ENCODE measurements at regions not wholly inside any gene's neighbourhood (a gene's known extent, or its start where the extent isn't known, plus 50 kb on each side); places are given as distances from the start of the nearest gene placed in this dataset.
"Not testable (repeated sequence)": the region's sequence is repeated elsewhere in the genome, so short reads cannot be mapped to it uniquely, and the experiment has no call there.

DNA sequence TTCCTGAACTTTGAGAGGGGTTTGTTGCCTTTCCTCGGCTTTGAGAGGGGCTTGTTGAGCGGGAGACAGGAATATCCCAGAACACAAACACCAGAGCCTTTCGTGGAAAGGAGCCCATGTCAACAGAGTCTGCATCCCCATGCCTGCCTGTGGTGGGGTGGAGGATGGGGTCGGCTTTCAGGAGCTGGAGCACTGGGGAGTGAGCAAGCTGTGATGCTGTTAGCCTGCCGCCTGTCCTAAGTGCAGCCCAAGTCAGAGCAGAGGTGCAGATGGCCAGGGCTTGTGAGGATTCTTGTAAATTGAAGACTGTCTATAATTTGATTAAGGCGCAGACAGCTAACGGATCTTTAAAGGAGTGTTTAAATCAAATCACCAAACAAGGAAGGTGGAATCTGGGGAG lies 103.3 kb upstream of the ANK2 start:
- DNase-seq (ENCODE audit: low read depth in 3 of 3), result no peak

DNA sequence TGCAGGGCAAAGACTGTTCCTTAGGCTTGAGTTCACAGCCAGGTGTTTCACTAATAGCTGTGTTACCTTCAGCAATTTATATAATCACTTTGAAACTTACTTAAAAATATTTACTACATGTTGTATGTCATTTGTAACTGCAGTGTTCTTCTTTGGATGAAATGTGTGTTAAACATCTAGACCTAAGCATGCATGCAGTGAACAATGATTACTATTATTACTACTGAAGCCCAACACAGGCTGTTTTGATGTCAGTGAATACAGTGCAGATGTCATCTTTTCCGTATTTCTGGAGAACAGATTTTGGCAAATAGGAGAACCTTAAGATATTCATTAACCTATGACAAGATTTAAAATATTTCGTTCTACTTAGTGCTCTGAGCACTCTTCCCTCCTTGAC lies 101.8 kb upstream of the ANK2 start:
- no peak for DNase-seq (ENCODE audit: low read depth in 3 of 3)

DNA sequence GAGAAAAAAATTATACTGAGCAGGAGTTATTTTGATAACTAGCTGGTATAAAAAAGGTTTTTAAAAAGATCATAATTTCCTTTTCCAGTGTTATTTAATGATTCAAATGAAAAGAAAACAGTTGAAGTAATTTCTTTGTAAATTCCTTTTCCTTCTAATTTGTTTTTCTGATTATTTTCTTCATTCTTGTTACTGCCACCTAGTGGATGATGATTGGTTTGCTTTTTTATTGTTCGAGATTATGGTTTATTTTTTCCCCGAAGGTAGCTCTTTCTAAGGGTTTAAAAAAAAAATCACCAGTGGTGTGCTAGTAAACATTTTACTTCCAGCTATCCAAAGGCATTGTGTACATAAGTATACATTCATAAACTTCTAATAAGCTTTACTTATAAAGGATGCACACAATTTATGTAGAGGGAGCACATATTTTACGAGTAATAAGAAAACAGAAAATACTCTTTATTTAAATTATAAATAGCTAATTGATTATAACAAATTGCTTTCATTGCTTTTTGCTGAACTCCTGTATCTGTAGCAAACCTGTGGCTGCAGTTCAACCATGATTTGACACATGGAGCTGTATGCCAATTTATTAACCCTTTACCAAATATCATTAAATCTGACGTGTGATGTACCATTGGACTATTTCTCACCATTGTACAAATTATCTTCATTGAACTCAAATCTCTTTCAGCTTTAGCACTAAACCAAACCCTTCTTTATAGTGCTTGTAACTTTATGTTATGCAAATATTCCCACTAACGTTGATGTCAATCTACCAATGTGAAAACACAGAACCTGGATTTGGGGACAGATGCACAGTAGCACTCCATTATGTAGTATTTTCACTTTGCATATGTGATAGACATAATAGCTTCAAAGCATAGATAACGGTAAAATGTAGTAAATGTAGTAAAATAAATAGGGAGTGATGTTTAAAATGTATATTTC lies 97.8 kb upstream of the ANK2 start:
- no peak for DNase-seq (ENCODE audit: low read depth in 3 of 3)

DNA sequence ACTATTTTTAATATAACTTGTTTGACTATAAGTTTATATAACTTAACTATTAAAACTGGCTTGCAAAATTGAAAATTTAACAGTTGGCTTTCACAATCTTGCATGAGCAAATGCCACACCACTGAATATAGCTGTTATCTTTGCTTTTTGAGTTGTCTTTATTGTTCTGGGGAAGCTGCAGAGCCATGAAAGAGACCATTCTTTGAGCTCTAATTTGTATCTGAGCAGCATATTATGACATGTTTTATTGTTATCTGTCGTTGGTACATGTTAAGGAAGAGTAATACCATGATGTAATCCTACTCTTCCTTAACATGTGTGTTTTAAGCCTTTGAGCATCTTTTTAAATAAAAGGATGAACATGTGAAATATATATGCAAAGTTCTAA lies 97.1 kb upstream of the ANK2 start:
- DNase-seq (ENCODE audit: low read depth in 3 of 3), result no peak

DNA sequence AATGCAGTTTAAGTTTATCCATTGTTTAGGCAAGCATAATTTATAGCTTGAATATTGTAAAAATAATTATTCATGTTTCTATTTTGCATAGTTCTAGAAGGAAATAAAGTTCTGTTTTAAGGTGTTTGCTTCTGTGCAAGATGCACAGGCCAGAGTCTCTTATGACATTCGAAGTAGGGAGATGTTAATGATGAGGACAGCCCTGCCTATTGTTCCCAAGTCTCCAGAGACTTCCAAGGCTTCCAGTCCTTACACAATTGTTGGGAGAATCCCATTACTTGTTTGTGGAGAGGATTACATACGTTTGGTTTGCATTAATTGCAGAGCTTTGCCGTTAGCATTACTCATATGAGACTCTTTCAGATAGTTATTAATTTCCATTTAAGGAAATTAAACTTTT lies 96.2 kb upstream of the ANK2 start:
- no peak for DNase-seq (ENCODE audit: low read depth in 3 of 3)

DNA sequence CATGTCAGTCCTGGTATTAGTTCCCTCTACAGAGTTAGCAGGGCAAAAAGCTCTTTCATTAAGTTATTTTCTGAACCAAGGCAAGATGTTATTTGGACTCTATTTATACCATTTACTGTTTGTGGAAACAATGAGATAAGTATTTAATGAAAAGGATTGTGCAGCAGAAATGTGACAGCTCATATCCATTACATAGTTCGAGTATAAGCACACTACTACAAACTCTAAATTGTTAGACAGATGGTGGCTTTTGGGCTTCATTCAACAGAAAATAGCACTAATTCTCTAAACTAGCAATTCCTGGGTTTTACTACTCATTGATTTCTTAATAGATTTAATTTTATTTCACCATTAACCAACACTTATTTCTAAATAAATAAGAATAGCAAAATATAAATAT lies 95.2 kb upstream of the ANK2 start:
- no peak for DNase-seq (ENCODE audit: low read depth in 3 of 3)

DNA sequence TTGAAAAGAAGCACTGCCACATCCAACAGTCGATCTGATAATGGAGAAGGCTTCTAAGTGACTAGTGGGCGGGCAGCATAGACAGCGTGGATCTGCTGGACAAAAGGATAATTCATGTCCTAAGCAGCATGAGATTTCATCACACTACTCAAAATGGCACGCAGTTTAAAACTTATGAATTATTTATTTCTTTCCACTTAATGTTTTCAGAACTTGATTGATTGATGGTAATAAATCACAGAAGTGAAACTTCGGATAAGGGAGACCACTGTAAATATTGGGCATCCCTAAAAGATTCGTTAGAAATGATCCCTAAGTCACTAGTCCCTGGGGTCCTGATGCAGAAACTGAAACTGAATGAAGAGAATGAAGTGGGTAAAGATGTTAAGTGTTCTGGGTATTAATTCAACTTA lies 93.0 kb upstream of the ANK2 start:
- no peak for DNase-seq (ENCODE audit: low read depth in 3 of 3)

DNA sequence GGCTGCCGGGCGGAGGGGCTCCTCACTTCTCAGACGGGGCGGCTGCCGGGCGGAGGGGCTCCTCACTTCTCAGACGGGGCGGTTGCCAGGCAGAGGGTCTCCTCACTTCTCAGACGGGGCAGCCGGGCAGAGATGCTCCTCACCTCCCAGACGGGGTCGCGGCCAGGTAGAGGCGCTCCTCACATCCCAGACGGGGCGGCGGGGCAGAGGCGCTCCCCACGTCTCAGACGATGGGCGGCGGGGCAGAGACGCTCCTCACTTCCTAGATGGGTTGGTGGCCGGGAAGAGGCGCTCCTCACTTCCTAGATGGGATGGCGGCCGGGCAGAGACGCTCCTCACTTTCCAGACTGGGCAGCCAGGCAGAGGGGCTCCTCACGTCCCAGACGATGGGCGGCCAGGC lies 91.7 kb upstream of the ANK2 start:
- DNase-seq (ENCODE audit: low read depth in 3 of 3), result not testable (repeated sequence)

DNA sequence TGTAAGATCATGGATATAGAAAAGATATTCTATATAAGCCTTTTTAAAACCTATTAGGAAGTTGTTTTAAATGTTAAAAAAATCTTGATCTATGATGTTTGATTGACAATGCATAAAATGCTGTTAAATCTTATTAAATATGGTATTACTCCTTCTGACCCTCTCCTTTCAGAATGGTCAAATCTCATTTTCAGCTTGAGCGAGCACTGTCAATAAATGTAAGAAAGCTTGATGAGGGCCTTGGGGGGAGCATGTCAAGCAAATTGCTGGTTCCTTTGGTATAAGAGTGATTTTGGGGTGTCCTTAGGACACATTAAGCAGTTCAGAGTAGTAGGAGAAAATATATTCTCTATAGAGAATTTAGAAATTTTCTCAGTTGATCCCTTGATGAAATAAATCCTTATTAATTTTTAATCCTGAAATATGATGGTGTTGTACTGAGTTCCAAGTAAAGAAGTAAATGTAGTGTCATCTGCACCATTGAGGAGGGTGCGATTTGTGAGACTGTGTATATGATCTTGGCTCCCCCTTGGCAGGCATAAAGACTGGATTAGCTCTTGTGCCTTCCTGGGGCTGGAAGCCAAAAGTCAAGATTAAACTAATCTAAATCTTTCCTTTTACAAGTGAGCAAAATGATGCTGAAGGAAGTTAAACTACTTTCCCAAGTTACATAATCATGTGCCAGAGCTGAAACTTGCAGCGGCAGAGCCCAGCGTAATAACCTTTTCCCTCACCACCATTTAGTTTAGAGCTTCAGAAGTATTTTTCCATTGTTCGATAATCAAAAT lies 82.6 kb upstream of the ANK2 start:
- no peak for DNase-seq (ENCODE audit: low read depth in 3 of 3)

DNA sequence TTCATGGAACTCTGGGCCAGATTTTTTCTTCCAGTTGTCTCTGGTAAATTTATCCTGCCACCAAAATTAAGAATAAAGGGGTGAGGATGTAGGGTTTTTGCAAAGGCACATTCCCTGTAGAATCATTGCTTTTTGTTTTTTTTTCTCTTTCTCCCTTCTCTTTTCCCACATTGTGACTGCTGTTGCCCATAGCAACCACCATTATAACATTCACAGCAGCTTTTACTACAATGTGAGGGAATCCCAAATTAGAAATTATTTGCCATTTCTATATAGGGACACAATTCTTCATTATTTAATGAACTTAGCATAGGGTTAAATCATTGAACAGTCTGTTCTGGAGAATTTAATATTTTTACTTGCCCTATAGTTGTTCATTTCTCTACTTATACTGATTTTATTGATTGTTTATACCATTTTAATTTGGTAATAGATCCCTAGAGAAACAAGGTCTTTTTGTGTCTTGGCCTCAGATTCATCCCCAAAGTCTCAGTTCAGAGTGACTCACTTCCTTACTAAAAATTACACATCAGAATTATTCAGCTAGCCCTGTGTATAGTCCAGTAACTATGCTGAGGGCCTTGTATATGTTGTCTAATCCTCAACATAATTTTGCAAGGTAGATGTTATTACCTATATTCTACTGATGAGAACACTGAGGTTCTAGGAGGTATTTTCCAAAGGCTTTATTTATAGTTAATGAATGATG lies 80.8 kb upstream of the ANK2 start:
- DNase-seq (ENCODE audit: low read depth in 3 of 3), result no peak

DNA sequence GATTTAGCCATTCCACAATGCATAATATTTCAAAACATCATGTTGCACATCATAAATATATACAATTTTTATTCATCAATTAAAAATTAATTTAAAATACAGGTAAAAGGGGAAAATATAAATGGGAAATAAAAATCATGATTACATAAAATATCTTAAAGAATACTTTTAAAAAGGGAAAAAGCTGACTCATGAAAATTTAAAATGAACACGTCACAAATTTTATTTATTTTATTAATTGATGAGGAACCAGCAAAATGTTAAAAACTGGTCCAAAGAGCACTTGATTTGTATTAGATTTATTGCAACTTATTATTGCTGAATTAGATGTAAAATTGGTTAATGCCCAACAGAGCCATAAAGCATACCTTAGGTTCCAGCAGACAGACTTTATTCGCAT lies 78.5 kb upstream of the ANK2 start:
- no peak for DNase-seq (ENCODE audit: low read depth in 3 of 3)

DNA sequence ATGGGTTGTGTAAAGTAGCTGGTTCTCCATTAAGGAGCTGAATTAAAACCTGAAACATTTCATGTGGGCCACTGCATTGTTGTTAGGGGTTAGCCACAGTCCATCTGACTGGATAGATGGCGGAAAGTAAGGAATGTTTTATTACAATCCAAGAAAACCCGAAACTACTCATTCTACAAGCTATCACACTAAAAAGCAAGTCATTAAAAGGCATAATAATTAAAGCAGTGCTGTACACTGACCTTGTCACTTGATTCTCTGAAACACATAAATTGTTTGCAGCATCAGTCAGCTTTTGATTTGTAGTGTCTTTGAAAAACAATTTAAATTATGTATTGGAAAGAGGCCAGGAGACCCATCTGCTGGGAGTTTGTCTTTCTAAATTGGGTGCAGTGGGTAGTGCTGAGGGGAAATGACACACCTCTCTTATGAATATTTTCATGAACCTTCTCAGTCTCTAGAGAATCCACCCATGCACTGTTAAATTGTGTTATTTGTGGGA lies 75.7 kb upstream of the ANK2 start:
- no peak for DNase-seq (ENCODE audit: low read depth in 3 of 3)

DNA sequence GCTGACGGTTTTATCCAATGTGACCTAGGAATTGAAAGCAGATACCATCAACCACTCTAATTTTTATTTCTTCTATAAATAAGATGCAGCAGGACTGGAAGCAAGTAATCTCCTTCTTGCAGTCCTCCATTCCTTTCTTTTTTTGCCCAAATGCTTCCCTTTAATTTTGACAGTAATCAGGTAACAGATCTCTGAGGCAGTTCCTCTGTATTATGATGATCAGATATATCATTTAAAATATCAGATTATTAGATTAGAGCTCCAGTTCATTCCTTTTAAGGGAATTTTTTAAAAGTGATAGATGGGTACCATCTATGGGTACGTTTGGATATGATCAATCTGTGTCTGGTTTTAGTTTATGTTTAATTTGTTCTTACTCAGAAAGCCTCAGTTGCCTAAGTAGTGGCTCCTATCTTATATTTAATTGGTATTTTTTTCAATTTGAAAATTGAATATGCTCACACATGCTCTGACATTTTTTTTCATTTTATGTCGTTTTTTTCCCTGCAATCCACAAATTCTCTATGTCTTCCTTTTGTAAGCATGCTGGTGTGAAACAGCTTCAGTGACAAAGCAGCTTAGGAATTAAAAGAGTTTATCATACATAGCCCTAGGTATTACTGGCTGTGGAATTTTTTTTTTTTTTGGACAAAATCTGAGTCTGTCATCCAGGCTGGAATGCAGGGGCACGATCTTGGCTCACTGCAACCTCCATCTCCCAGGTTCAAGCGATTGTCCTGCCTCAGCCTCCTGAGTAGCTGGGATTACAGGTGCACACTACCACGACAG lies 73.7 kb upstream of the ANK2 start:
- DNase-seq (ENCODE audit: low read depth in 3 of 3), result no peak

DNA sequence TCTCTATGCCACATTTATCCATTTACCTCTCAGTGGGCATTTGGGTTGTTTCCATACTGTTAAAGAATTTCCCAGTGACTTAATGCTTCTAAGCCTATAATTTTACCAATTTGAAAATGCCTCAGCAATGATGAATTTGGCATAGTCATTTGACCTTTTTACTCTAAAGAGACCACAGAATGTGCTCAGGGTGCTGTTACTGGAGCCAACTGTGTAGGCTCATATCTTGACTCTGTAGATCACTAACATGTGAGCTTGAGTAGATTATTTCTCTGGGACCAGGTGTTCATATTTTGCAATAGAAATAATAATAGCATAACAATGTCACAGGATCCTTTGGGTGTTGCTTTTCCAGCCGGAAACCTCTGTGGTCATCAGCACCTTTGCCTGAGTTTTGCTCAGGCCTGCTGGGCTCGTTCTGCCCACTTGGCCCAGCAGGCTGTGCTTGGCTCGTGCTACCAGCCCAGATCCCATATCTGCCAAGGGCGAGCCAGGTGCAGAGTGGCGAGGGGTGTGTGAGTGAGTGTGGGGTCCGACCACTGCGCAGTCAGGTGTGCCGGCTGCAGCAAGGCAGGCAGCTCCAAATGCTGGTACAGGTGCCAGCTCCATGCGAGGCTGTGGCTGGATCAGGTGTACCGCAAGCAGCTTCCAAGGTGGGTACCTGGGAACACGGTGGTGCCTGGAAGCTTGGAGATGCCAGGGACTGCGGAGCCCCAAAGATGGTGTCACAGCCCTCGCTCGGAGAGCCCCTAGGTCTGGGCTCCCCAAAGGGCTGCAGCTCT lies 70.6 kb upstream of the ANK2 start:
- no peak for DNase-seq (ENCODE audit: low read depth in 3 of 3)

DNA sequence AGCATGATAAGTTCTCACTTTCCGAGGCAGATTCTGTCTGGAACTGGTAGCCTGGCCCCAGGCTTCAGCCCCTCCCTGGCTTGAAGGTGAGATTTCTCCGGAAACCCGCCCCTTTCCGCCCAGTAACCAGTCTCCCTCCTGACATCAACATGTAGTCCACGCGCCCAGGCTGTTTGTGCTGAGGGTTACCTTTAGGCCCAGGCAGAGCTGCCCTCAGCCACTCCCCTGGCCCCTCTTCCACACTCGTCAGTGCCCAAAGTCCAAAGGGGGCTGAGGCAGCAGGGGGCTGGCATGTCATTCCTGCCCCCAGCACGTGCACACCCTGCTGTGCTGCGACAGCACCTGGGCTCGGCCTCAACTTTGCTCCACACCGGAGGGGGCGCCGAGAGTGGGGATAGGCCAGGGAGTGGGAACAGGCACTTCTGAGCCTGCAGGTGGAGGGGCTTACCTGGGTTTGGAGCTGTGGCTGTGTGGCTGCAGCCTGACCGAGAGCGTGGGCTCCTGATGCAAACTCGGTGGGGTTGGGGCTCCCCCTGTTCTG lies 69.5 kb upstream of the ANK2 start:
- no peak for DNase-seq (ENCODE audit: low read depth in 3 of 3)

DNA sequence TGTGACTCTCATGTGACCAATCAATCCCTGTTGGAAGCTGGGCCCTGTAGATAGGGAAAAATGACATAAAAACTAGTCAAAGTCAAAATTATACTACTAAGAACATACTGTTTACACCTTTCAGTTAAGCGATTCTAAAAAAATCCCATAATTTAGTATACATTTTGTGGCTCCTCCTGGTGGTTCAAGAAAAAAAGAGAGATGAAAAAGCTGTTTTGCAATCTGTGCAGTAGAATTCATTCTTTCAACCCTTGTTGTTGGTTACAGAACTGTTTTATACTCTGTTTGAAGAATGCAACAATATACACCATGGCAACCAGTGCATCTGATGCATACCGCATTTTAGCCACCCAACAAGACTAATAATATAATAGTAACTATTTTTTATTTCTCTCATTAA lies 66.8 kb upstream of the ANK2 start:
- no peak for DNase-seq (ENCODE audit: low read depth in 3 of 3)

DNA sequence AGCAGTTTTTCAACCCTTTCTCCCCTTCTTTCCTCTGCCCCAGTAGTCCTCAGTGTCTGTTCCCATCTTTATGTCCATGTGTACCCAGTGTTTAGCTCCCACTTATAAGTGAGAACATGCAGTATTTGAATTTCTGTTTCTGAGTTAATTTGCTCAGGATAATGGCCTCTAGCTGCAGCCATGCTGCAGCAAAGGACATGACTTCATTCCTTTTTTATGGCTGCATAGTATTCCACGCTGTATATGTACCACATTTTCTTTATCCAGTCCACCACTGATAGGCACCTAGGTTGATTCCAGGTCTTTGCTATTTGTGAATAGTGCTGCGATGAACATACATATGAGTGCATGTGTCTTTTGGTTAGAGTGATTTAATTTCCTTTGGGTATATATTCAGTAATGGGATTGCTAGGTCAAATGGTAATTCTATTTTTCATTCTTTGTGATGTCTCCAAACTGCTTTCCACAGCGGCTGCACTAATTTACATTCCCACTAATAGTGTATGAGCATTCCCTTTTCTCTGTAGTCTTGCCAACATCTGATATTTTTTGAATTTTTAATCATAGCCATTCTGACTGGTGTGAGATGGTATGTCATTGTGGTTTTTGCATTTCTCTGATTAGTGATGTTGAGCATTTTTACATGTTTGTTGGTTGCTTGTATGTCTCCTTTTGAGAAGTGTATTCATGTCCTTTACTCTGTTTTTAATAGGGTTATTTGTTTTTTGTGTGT lies 54.6 kb upstream of the ANK2 start:
- DNase-seq (ENCODE audit: low read depth in 3 of 3), result no peak
